Naive thymus-derived CD8-positive, alpha-beta T cell (primary cell): ENCODE measurements at regions not wholly inside any gene's neighbourhood (a gene's known extent, or its start where the extent isn't known, plus 50 kb on each side); places are given as distances from the start of the nearest gene placed in this dataset.

Source experiments
- ATAC-seq, 2 donors: fragments of 150-1000 bp; cut with Tn5 transposase in 1 of 2; sonication (Bioruptor Pico), chemical (Tn5 transposase) in 1 of 2; 1 replicate in 1 of 2; 2 replicates in 1 of 2; pipeline ENCODE4 v1.10.0; 2021; ENCODE audit warnings: mild to moderate bottlenecking in 2 of 2, moderate library complexity in 2 of 2
- POLR2A ChIA-PET: fragments of 350-600 bp; sonication (Branson Sonifier 250); formaldehyde crosslinking; loops from one replicate; lab custom pipeline; 2021; ENCODE audit warnings: antibody characterized with exemption; lab: Charles Lee
- DNase-seq, 10 donors: peaks; one replicate each; pipeline versions ENCODE4 v3.0.0 to v3.0.0-alpha.2; 2020 to 2022
- H3K27ac Mint-ChIP-seq, 10 donors: one replicate each; pipeline ENCODE4 v1.8.0; 2020 to 2022; ENCODE audit warnings: mild to moderate bottlenecking in 10 of 10, mixed read lengths in 10 of 10, moderate library complexity in 4 of 10, inconsistent platforms in 1 of 10
- H3K27me3 Mint-ChIP-seq, 5 donors: one replicate each; pipeline ENCODE4 v1.8.0; 2021 to 2022; ENCODE audit warnings: mixed read lengths in 5 of 5
- H3K36me3 Mint-ChIP-seq, 3 donors: one replicate each; pipeline ENCODE4 v1.8.0; 2020 to 2022; ENCODE audit warnings: mixed read lengths in 3 of 3, mild to moderate bottlenecking in 2 of 3, inconsistent platforms in 1 of 3
- H3K4me1 Mint-ChIP-seq, 4 donors: one replicate each; pipeline ENCODE4 v1.8.0; 2021 to 2022; ENCODE audit warnings: mixed read lengths in 4 of 4
- H3K4me3 Mint-ChIP-seq, 10 donors: one replicate each; pipeline ENCODE4 v1.8.0; 2020 to 2022; ENCODE audit warnings: mild to moderate bottlenecking in 10 of 10, mixed read lengths in 10 of 10, moderate library complexity in 6 of 10, inconsistent platforms in 1 of 10
- H3K9me3 Mint-ChIP-seq, 9 donors: one replicate each; pipeline ENCODE4 v1.8.0; 2020 to 2022; ENCODE audit warnings: mixed read lengths in 9 of 9, mild to moderate bottlenecking in 3 of 9, inconsistent platforms in 1 of 9, moderate library complexity in 1 of 9

- H3K9me3 Mint-ChIP-seq = peaks cover 0 to 2% (median 0%) of the 10 kb centered on the region in 9 donors
- no peaks in the 10 kb centered on the region for H3K27me3 Mint-ChIP-seq
- ATAC-seq = peak in 1 of 2 donors; percentile 13
- H3K36me3 Mint-ChIP-seq = peaks cover 0 to 2% (median 0%) of the 10 kb centered on the region in 3 donors
- H3K27ac Mint-ChIP-seq = peak overlapping the region; percentile 2 to 90 (median 74)
- H3K4me1 Mint-ChIP-seq = peaks cover 51 to 71% (median 67%) of the 10 kb centered on the region in 4 donors
- POLR2A ChIA-PET = interaction anchor here (1.6 kb wide), 1 partner anchor 19 kb away, joined by 5 read pairs; no protein-coding TSS in a partner anchor
- peak in 3 of 10 donors; percentile 17 to 21 (median 17) for DNase-seq
- peak overlapping the region in 9 of 10 donors; percentile 4 to 63 (median 52) for H3K4me3 Mint-ChIP-seq
Measured at GRCh38 chr3:27877061-27878013, 155.2 kb upstream of the EOMES start.

- Mint-ChIP-seq H3K4me1 (peaks cover 49 to 78% (median 69%) of the 10 kb centered on the region in 4 donors), H3K27me3 (no peaks in the 10 kb centered on the region), H3K36me3 (peaks cover 0 to 2% (median 0%) of the 10 kb centered on the region in 3 donors), H3K4me3 (peak overlapping the region in 9 of 10 donors; percentile 4 to 63 (median 52)), H3K9me3 (peaks cover 0 to 2% (median 0%) of the 10 kb centered on the region in 9 donors), H3K27ac (peak overlapping the region; percentile 8 to 90 (median 74))
- no peak for ATAC-seq
- peak in 1 of 10 donors; percentile 17 for DNase-seq
- POLR2A ChIA-PET = interaction anchor here (1.6 kb wide), 1 partner anchor 19 kb away, joined by 5 read pairs; no protein-coding TSS in a partner anchor
Measured at GRCh38 chr3:27878014-27878383, 155.9 kb upstream of the EOMES start.

GRCh38 chr3:27880969-27881892, 159.1 kb upstream of the EOMES start:
- peaks cover 0 to 2% (median 0%) of the 10 kb centered on the region in 9 donors for H3K9me3 Mint-ChIP-seq
- H3K27me3 Mint-ChIP-seq = no peaks in the 10 kb centered on the region
- ATAC-seq (peak; percentile 78), DNase-seq (peak; percentile 6 to 76 (median 50))
- H3K4me3 Mint-ChIP-seq = peak overlapping the region; percentile 79 to 94 (median 90)
- no peaks in the 10 kb centered on the region for H3K36me3 Mint-ChIP-seq
- peak overlapping the region; percentile 93 to 100 (median 96) for H3K27ac Mint-ChIP-seq
- POLR2A ChIA-PET = interaction anchor here (0.6 to 2.4 kb wide), 9 partner anchors 9 to 468 kb away, joined by 3 to 32 read pairs (median 3); partner anchors contain the start of genes AZI2, EOMES and ZCWPW2
- peaks cover 43 to 79% (median 73%) of the 10 kb centered on the region in 4 donors for H3K4me1 Mint-ChIP-seq

- POLR2A ChIA-PET = no interaction called here
- Mint-ChIP-seq H3K27me3 (no peaks in the 10 kb centered on the region), H3K27ac (peak overlapping the region; percentile 31 to 100 (median 82)), H3K36me3 (no peaks in the 10 kb centered on the region), H3K4me1 (peaks cover 35 to 72% (median 58%) of the 10 kb centered on the region in 4 donors), H3K9me3 (peaks cover 0 to 2% (median 0%) of the 10 kb centered on the region in 9 donors), H3K4me3 (peak overlapping the region in 5 of 10 donors; percentile 8 to 45 (median 33))
- ATAC-seq (no peak), DNase-seq (no peak)
Measured at GRCh38 chr3:27883266-27883665, 161.1 kb upstream of the EOMES start.

GRCh38 chr3:27885641-27886040, 163.5 kb upstream of the EOMES start:
- no peaks in the 10 kb centered on the region for H3K27me3 Mint-ChIP-seq
- POLR2A ChIA-PET = no interaction called here
- peaks cover 23 to 50% (median 38%) of the 10 kb centered on the region in 4 donors for H3K4me1 Mint-ChIP-seq

GRCh38 chr3:27888562-27888961, 166.4 kb upstream of the EOMES start:
- POLR2A ChIA-PET = interaction anchor here (0.9 kb wide), 1 partner anchor 167 kb away, joined by 4 read pairs; the partner anchor contains the start of gene EOMES
- H3K27me3 Mint-ChIP-seq = no peaks in the 10 kb centered on the region
- peak overlapping the region in 1 of 10 donors; percentile 53 for H3K27ac Mint-ChIP-seq
- DNase-seq (no peak), ATAC-seq (no peak)
- H3K4me1 Mint-ChIP-seq = peaks cover 6 to 22% (median 15%) of the 10 kb centered on the region in 4 donors
- peaks cover 0 to 18% (median 18%) of the 10 kb centered on the region in 3 donors for H3K36me3 Mint-ChIP-seq
- H3K4me3 Mint-ChIP-seq = no peak overlapping the region
- peaks cover 3 to 24% (median 19%) of the 10 kb centered on the region in 9 donors for H3K9me3 Mint-ChIP-seq

More at GRCh38 chr3:27885641-27886040, 163.5 kb upstream of the EOMES start:
- DNase-seq (no peak), ATAC-seq (no peak)
- no peaks in the 10 kb centered on the region for H3K36me3 Mint-ChIP-seq
- peak overlapping the region in 1 of 10 donors; percentile 15 for H3K4me3 Mint-ChIP-seq
- peak overlapping the region in 1 of 10 donors; percentile 3 for H3K27ac Mint-ChIP-seq
- peaks cover 0 to 2% (median 0%) of the 10 kb centered on the region in 9 donors for H3K9me3 Mint-ChIP-seq

- Mint-ChIP-seq H3K27me3 (no peaks in the 10 kb centered on the region), H3K4me1 (peaks cover 6 to 22% (median 14%) of the 10 kb centered on the region in 4 donors), H3K4me3 (no peak overlapping the region), H3K9me3 (peaks cover 3 to 32% (median 28%) of the 10 kb centered on the region in 9 donors), H3K27ac (no peak overlapping the region), H3K36me3 (peaks cover 2 to 29% (median 23%) of the 10 kb centered on the region in 3 donors)
- ATAC-seq (no peak), DNase-seq (no peak)
- POLR2A ChIA-PET = interaction anchor here (1.3 kb wide), 1 partner anchor 11 kb away, joined by 3 read pairs; no protein-coding TSS in a partner anchor
Measured at GRCh38 chr3:27889745-27890144, 167.6 kb upstream of the EOMES start.

- H3K36me3 Mint-ChIP-seq = peaks cover 0 to 4% (median 2%) of the 10 kb centered on the region in 3 donors
- peak overlapping the region in 9 of 10 donors; percentile 12 to 48 (median 23) for H3K4me3 Mint-ChIP-seq
- H3K27me3 Mint-ChIP-seq = no peaks in the 10 kb centered on the region
- DNase-seq = peak in 5 of 10 donors; percentile 4 to 63 (median 25)
- H3K27ac Mint-ChIP-seq = peak overlapping the region; percentile 10 to 86 (median 80)
- peaks cover 30 to 68% (median 57%) of the 10 kb centered on the region in 4 donors for H3K4me1 Mint-ChIP-seq
- POLR2A ChIA-PET = interaction anchor here (1.1 to 1.4 kb wide), 2 partner anchors 19 to 24 kb away, joined by 3 read pairs; no protein-coding TSS in a partner anchor
- peak; percentile 64 to 78 for ATAC-seq
- peaks cover 0 to 13% (median 4%) of the 10 kb centered on the region in 9 donors for H3K9me3 Mint-ChIP-seq
Measured at GRCh38 chr3:27900316-27900715, 178.2 kb upstream of the EOMES start.

GRCh38 chr3:27903446-27903845, 181.3 kb upstream of the EOMES start:
- ATAC-seq = peak; percentile 55 to 75
- Mint-ChIP-seq H3K9me3 (peaks cover 0 to 3% (median 0%) of the 10 kb centered on the region in 9 donors), H3K36me3 (peaks cover 0 to 2% (median 0%) of the 10 kb centered on the region in 3 donors), H3K27me3 (no peaks in the 10 kb centered on the region), H3K4me1 (peaks cover 39 to 73% (median 65%) of the 10 kb centered on the region in 4 donors), H3K4me3 (peak overlapping the region in 9 of 10 donors; percentile 68 to 85 (median 76)), H3K27ac (peak overlapping the region; percentile 78 to 99 (median 90))
- POLR2A ChIA-PET = no interaction called here
- peak in 2 of 10 donors; percentile 36 to 39 for DNase-seq

- DNase-seq = peak in 2 of 10 donors; percentile 10 to 38
- Mint-ChIP-seq H3K4me1 (peaks cover 35 to 58% (median 46%) of the 10 kb centered on the region in 4 donors), H3K9me3 (peaks cover 0 to 3% (median 0%) of the 10 kb centered on the region in 9 donors), H3K27ac (peak overlapping the region in 4 of 10 donors; percentile 57 to 69 (median 61)), H3K27me3 (no peaks in the 10 kb centered on the region), H3K36me3 (no peaks in the 10 kb centered on the region), H3K4me3 (peak overlapping the region in 2 of 10 donors; percentile 8 to 14)
- POLR2A ChIA-PET = no interaction called here
- peak in 1 of 2 donors; percentile 30 for ATAC-seq
Measured at GRCh38 chr3:27905625-27906024, 183.5 kb upstream of the EOMES start.

- ATAC-seq (no peak), DNase-seq (no peak)
- Mint-ChIP-seq H3K27ac (no peak overlapping the region), H3K9me3 (peaks cover 0 to 3% (median 0%) of the 10 kb centered on the region in 9 donors), H3K4me1 (peaks cover 33 to 50% (median 38%) of the 10 kb centered on the region in 4 donors), H3K36me3 (no peaks in the 10 kb centered on the region), H3K27me3 (no peaks in the 10 kb centered on the region), H3K4me3 (no peak overlapping the region)
- POLR2A ChIA-PET = no interaction called here
Measured at GRCh38 chr3:27907148-27907547, 185.0 kb upstream of the EOMES start.
